ENCODE measurements at regions not wholly inside any gene's neighbourhood (a gene's known extent, or its start where the extent isn't known, plus 50 kb on each side); places are given as distances from the start of the nearest gene placed in this dataset.

GRCh38 chr14:43316427-43316826 is 1190.7 kb downstream of the FSCB start:
- DNase-seq: no peak
- no peaks in the 10 kb centered on the region for H3K27me3 ChIP-seq (ENCODE audit: control insufficient read depth, insufficient read depth, low read length)
- no peak overlapping the region for H3K4me3 ChIP-seq (ENCODE audit: low read length in 3 of 3)
- no peaks in the 10 kb centered on the region for H3K9me3 ChIP-seq (ENCODE audit: control insufficient read depth in 2 of 3, insufficient read depth in 1 of 3, low read length in 3 of 3)
- no peak overlapping the region for H3K9ac ChIP-seq (ENCODE audit: low read length in 3 of 3)
- TF ChIP-seq CTCF (IDR thresholded peaks at IDR 0.05; ENCODE audit: borderline replicate concordance, extremely low read depth, insufficient read depth): no peak
- FAIRE-seq: no peak
- H3K4me1 ChIP-seq (ENCODE audit: control insufficient read depth in 2 of 3, insufficient read depth in 2 of 3, low read depth in 1 of 3, low read length in 3 of 3): no peaks in the 10 kb centered on the region
- no peak overlapping the region for H3K27ac ChIP-seq (ENCODE audit: low read depth in 2 of 2, low read length in 2 of 2)
- intact Hi-C loops (cut with DNase I): no loop called here
- no peaks in the 10 kb centered on the region for H3K36me3 ChIP-seq (ENCODE audit: control insufficient read depth in 2 of 3, insufficient read depth in 3 of 3, low read length in 3 of 3)

DNA sequence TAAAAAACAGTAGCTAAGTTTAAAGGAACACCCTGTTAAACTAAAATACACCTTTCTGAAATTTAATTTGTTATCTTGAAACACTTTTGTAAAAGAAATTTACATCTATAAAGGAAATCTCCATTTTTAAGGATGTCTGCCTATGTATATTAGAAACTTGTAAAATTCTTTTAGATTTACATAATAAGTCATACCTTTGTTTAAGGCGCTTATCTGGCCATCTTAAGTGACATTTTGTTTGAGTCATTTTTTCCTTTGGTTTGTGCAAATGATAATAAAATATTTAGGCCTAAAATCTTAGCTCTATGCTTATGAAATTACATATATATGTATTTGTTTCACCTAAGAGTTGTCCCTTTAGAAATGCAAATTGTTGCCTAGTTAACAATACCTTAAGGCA is 1193.4 kb downstream of the FSCB start:
- Histone ChIP-seq H3K27me3 (ENCODE audit: control insufficient read depth, insufficient read depth, low read length) (no peaks in the 10 kb centered on the region), H3K9me3 (ENCODE audit: control insufficient read depth in 2 of 3, insufficient read depth in 1 of 3, low read length in 3 of 3) (no peaks in the 10 kb centered on the region), H3K27ac (ENCODE audit: low read depth in 2 of 2, low read length in 2 of 2) (no peak overlapping the region), H3K9ac (ENCODE audit: low read length in 3 of 3) (no peak overlapping the region), H3K36me3 (ENCODE audit: control insufficient read depth in 2 of 3, insufficient read depth in 3 of 3, low read length in 3 of 3) (no peaks in the 10 kb centered on the region), H3K4me1 (ENCODE audit: control insufficient read depth in 2 of 3, insufficient read depth in 2 of 3, low read depth in 1 of 3, low read length in 3 of 3) (no peaks in the 10 kb centered on the region), H3K4me3 (ENCODE audit: low read length in 3 of 3) (no peak overlapping the region)
- no peak for TF ChIP-seq CTCF (IDR thresholded peaks at IDR 0.05; ENCODE audit: borderline replicate concordance, extremely low read depth, insufficient read depth)
- intact Hi-C loops (cut with DNase I): no loop called here
- no peak for DNase-seq
- no peak for FAIRE-seq

DNA sequence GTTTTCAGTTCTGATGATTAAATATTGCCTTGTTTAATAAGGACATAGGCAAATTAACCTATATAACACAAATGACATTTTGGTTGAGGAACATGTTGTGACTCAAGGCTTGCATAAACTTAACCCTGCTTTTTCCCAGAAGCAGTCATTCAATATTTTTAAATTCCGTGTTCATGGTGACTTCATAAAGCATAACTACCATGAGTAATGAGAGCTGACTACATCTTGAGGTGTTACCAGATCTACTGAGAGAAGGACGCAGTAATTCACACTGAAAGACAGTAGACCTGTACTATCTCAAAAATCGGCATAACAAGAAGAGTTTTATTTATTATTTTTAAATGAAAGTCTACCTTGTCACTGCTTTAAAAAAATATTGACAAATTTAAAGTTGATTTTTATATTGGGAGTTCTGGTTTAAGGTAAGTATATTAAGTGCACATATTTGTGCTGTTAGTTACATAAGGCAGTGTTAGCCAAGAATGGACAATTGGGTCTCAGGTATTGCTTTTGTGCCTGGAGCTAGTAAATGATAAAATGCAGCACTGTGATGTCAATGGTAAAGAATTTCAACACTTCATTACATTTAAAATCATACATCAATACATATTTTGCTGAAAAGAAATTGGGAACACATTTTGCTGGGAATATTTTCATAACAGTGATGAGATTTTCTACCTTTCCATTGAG is 1198.5 kb downstream of the FSCB start:
- no peaks in the 10 kb centered on the region for H3K9me3 ChIP-seq (ENCODE audit: control insufficient read depth in 2 of 3, insufficient read depth in 1 of 3, low read length in 3 of 3)
- H3K9ac ChIP-seq (ENCODE audit: low read length in 3 of 3): no peak overlapping the region
- TF ChIP-seq CTCF (IDR thresholded peaks at IDR 0.05; ENCODE audit: borderline replicate concordance, extremely low read depth, insufficient read depth): no peak
- H3K27me3 ChIP-seq (ENCODE audit: control insufficient read depth, insufficient read depth, low read length): no peaks in the 10 kb centered on the region
- no peak overlapping the region for H3K27ac ChIP-seq (ENCODE audit: low read depth in 2 of 2, low read length in 2 of 2)
- H3K36me3 ChIP-seq (ENCODE audit: control insufficient read depth in 2 of 3, insufficient read depth in 3 of 3, low read length in 3 of 3): no peaks in the 10 kb centered on the region
- H3K4me3 ChIP-seq (ENCODE audit: low read length in 3 of 3): no peak overlapping the region
- intact Hi-C loops (cut with DNase I): no loop called here
- FAIRE-seq (no peak), DNase-seq (no peak)
- H3K4me1 ChIP-seq (ENCODE audit: control insufficient read depth in 2 of 3, insufficient read depth in 2 of 3, low read depth in 1 of 3, low read length in 3 of 3): no peaks in the 10 kb centered on the region

DNA sequence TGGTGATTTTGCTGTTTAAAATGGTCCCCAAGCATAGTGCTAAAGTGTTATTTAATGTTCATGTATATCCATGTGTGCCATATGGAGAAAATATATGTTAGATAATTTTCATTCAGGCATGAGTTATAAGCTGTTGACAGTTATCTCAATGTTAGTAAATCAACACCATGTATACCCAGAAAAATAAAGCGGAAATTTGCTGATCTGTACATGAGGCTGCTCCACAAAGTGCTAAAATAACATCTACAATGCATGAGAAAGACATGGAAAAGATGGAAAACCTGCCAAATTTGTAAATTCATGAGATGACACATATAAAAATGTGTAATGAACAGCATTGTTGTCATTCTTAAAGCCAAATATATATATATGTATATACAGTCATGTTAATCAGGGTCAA is 1199.2 kb downstream of the FSCB start:
- no peak for TF ChIP-seq CTCF (IDR thresholded peaks at IDR 0.05; ENCODE audit: borderline replicate concordance, extremely low read depth, insufficient read depth)
- Histone ChIP-seq H3K4me1 (ENCODE audit: control insufficient read depth in 2 of 3, insufficient read depth in 2 of 3, low read depth in 1 of 3, low read length in 3 of 3) (no peaks in the 10 kb centered on the region), H3K9ac (ENCODE audit: low read length in 3 of 3) (no peak overlapping the region), H3K27ac (ENCODE audit: low read depth in 2 of 2, low read length in 2 of 2) (no peak overlapping the region), H3K27me3 (ENCODE audit: control insufficient read depth, insufficient read depth, low read length) (no peaks in the 10 kb centered on the region), H3K4me3 (ENCODE audit: low read length in 3 of 3) (no peak overlapping the region), H3K36me3 (ENCODE audit: control insufficient read depth in 2 of 3, insufficient read depth in 3 of 3, low read length in 3 of 3) (no peaks in the 10 kb centered on the region), H3K9me3 (ENCODE audit: control insufficient read depth in 2 of 3, insufficient read depth in 1 of 3, low read length in 3 of 3) (no peaks in the 10 kb centered on the region)
- intact Hi-C loops (cut with DNase I): no loop called here
- DNase-seq: no peak
- FAIRE-seq: no peak

Measured in kidney (tissue), 13 donors.